NCI-H345 (cell line): ENCODE measurements at regions not wholly inside any gene's neighbourhood (a gene's known extent, or its start where the extent isn't known, plus 50 kb on each side); places are given as distances from the start of the nearest gene placed in this dataset.
A peak's percentile ranks its signal among the peaks of the same experiment; 100 is the strongest.
"Not testable (repeated sequence)": the region's sequence is repeated elsewhere in the genome, so short reads cannot be mapped to it uniquely, and the experiment has no call there.

Experiments used
- DNase-seq: peaks from one replicate; lab custom pipeline; 2025; lab: John Stamatoyannopoulos, UW

GRCh38 chr6:144653885-144654505, 368.9 kb downstream of the UTRN start:
- DNase-seq = no peak

DNA sequence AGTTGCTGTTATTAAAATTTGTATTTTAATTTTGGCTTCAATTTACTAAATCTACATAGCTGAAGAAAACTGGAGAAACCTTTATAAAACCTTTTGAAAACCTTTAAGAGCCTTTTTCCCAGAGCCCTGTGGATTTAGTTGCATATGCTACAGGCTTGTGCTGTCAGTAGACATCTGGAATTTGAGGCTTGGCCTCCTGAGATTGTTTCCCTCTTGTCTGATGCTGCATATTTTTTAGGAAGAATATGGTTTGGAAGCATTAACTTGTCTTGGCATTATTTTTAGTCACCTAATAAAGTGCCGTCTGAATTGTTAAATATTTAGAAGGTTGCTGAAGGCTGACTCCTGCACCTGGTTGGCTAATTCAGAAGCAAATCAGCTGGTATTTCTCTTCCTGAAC, 369.4 kb downstream of the UTRN start:
- DNase-seq = no peak

DNA sequence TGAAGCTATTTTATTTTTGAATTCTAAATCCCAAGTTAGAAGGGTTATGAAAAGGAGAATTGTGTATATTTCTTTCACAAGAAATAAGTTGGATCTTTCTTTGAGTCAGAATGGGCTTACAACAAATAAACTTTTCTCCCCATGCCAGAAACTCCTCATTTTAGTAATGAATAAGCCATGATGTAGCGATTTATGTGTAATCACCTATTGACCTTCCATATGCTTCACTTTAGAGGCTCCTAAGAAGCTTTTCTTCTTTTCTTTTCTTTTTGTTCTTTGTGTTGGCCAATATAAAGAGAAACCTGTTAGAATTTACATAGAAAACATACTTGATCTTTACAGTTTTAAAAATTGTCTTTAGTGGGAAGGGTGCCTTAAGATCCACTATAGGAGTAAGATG, 370.2 kb downstream of the UTRN start:
- no peak for DNase-seq

DNA sequence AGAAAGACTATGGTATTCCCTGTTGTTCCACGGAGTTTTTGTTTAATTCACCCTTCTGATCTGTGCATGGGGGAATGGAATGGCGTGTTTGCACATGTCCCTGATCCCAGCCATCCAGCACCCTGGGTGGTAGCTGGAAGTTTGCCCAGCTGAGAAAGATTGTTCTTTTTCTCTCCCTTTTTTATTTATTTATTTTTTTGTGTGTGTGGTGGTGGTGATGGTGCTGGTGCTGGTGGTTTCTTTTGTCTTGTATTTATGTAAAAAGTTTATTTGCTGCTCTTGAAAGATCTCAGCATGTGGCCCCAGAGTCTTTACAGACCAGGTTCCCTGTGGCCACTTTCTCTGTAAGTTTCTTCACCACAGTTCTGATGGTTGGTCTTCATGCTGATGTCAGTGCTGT, 372.6 kb downstream of the UTRN start:
- DNase-seq = peak; percentile 85

DNA sequence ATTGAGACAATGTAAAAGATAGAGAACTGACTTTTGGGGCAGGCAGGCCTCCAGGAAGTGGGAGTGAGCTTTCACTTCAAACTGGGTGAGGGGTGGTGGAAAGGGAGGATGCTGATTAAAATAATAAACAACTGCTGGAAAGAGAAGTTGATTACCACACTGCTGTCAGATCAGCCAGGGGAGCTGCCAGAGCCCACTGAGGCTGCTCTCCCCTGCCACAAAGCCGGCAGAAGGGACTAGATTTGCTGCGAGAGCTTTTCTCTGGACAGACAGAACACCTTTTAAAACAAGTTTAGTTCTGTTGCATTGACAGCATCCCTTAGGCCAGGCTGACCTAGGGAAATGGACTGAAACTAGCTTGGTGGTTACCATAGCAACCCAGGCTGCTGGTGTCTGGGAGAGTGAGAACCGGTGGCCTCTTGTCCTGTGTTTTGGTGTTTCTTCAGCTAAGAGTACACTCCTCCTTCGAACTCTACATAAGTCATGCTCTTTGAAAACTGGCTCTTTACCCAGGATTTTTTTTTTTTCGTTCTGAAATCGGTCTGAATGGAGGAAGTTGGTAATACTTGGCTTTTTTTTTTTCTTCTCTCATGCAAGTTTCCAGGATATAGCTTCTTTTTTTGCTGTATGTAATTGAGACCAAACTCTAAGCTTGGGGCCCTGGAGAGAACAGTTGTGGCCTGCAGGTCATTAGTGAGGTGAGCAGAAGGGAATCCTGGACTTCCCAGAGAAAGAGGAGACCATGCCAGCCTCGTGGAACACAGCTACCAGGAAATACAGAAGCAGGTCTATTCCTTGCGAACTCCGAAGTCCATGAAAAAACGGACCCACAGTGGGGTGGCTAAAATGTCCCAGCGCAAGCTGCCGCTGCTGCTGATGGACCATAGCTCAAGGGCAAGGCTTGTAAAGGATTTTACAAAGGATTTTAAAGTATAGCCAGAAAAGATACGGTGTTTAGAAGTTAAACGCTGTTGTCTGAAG, 374.4 kb downstream of the UTRN start:
- DNase-seq = no peak

DNA sequence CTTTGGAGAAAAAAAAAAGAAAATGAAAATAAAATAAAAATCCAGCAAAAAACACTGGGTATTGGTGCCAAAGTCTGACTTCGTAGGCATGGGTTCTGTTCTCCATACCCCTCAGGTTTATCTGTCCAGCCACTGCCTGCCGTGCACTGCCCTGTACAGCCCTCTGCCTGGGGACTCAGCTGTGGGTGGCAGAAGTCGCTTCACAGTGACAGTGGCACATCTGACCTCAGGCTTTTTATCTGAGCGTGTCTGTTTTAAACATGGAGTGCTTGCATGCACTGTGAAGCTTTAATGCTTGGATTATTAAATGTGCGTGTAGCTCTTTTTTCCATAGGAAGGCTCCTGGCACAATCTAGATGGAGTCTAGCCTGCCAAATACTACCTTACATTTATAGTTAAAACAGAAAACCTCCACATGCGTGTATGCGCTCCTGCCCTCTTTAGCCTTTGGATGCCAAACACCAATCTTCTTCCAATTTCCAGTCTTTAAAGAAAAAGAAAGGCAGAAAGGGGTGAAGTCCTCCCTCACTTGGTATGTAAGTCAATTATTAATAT, 375.5 kb downstream of the UTRN start:
- no peak for DNase-seq

GRCh38 chr6:144661116-144661806, 376.1 kb downstream of the UTRN start:
- no peak for DNase-seq

GRCh38 chr6:144662812-144663365, 377.8 kb downstream of the UTRN start:
- no peak for DNase-seq

GRCh38 chr6:144664281-144664680, 379.1 kb downstream of the UTRN start:
- no peak for DNase-seq

- DNase-seq = no peak
Measured at GRCh38 chr6:144664947-144665346, 379.8 kb downstream of the UTRN start.

DNA sequence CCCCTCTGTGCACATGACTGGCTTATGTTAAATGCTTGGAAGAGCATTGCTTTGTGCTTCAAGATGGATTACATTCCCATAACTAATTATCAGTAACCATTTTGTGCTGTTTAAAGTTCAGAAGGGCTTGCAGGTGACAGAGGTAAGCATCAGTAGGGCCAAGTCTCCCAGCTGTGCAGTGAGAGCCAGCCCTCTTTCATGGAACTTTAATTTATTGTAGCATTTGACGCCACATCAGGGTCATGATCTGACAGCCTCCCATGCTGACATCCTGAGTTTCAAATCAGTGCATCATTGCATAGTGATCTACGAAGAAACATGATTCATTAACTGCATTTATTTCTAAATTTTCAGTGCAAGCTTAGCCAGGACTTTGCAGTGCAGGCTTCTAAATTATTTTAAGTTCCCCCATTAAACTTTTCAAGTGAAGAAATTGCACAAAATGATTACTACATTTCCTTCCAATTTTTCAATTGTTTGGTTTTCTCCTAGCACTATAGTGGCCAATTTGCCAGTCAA, 380.9 kb downstream of the UTRN start:
- no peak for DNase-seq

- DNase-seq = no peak
Measured at GRCh38 chr6:144666781-144667180, 381.6 kb downstream of the UTRN start.

DNA sequence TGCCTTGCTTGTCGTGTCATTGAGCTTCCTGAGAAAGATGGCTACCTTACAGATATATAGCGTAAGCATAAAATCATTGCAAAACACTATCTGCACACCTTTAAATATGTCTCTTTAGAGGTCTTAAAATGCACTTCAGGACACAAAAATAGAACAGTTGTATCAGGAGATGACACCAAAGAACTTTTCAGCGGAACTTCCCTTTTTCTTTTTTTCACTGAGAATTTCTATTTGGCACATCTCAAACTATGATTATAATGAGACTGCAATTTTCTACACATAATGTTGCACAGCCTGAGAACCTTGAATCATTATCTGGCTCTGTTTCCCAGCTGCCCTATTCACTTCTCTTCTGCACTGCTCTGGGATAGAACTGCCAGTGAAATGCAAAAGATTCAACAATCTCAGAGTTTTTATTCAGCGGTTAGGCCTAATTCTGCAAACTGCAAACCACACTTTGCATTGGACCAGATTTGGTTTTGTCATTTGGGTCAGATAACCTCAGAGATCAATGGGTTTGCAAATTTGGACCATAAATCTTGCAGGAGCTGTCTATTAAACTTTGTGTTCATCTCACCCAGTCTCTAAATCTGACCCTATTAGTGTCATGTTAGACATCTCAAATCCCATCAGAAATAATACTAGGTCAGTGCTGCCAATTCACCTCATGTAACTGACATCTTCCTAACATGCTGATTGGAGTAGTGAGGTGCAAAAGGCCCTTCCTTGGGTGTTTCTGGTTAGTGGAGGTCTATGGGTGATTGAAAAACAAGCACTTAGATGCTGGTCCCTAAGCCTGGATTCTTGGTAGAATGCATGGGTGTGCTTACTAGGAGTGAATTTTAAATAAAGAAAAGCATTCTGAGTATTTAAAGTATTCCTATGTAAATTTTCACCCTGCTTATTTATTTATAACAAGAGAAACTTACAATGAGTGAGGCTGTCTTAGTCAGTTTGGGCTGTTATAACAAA, 382.7 kb downstream of the UTRN start:
- no peak for DNase-seq

- DNase-seq = not testable (repeated sequence)
Measured at GRCh38 chr6:144670259-144670658, 385.1 kb downstream of the UTRN start.

GRCh38 chr6:144673807-144674206, 388.7 kb downstream of the UTRN start:
- DNase-seq = no peak

- DNase-seq = peak; percentile 29
Measured at GRCh38 chr6:144675231-144675861, 390.2 kb downstream of the UTRN start.

- DNase-seq = not testable (repeated sequence)
Measured at GRCh38 chr6:144676310-144676709, 391.2 kb downstream of the UTRN start.

DNA sequence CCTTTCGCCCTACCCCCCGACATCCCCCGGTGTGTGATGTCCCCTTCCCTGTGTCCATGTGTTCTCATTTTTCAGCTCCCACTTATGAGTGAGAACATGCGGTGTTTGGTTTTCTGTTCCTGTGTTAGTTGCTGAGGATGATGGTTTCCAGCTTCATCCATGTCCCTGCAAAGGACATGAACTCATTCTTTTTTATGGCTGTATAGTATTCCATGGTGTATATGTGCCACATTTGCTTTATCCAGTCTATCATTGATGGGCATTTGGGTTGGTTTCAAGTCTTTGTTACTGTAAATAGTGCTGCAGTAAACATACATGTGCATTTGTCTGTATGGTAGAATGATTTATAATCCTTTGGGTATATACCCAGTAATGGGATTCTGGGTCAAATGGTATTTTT, 392.1 kb downstream of the UTRN start:
- DNase-seq = not testable (repeated sequence)

DNA sequence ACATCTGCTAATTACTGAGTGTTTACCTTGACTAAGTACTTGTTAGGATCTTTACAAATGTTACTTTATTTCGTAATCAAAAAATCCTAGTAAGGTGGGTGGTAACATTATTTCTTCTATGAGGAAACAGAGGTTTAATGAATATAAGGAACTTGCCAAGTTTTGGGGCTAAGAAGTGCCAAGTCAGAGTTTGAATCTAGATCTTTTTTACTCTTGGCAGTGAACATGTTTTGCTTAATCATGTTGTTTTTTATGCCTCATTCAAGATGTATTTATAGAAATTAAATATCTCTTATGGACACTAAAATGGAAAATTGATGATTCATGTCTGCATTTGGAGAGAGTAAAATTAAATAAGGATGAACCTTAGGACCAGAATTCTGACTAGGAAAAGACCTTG, 393.7 kb downstream of the UTRN start:
- DNase-seq = no peak

DNA sequence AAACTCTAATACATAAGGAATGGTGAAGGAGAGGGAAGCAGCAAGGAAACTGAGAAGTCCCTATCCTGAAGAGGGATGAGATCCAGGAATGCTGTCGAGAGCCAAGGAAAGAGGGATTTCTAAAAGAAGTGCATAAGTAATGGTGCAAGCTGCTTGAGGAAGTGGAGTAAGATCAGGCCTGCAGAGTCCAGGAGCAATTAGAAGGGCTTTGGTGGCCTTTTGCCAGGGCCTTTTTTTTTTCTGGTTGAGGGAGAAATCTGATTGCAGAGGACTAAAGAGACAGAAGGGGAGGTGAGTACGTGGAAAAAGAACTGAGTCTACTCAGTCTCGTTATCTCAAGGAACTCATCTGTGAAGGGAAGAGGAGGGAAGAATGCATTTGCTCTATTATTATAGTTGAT, 396.2 kb downstream of the UTRN start:
- DNase-seq = no peak
